HG03521 (cell line): ENCODE measurements at regions not wholly inside any gene's neighbourhood (a gene's known extent, or its start where the extent isn't known, plus 50 kb on each side); places are given as distances from the start of the nearest gene placed in this dataset.

ENCODE experiments used
- ATAC-seq: cut with Tn5 transposase; IDR thresholded peaks from one replicate; pipeline ENCODE4 v1.9.1; 2021; ENCODE audit warnings: mild to moderate bottlenecking, moderate library complexity; ENCODE audit not compliant: unreplicated experiment

GRCh38 chr1:102083192-102083591 lies 86.5 kb upstream of the OLFM3 start:
- no peak for ATAC-seq

GRCh38 chr1:102074874-102075273 lies 78.1 kb upstream of the OLFM3 start:
- no peak for ATAC-seq

- no peak for ATAC-seq
Observed at GRCh38 chr1:102071451-102071850, 74.7 kb upstream of the OLFM3 start.

- ATAC-seq, result no peak
Observed at GRCh38 chr1:102050556-102050955, 53.8 kb upstream of the OLFM3 start.

DNA sequence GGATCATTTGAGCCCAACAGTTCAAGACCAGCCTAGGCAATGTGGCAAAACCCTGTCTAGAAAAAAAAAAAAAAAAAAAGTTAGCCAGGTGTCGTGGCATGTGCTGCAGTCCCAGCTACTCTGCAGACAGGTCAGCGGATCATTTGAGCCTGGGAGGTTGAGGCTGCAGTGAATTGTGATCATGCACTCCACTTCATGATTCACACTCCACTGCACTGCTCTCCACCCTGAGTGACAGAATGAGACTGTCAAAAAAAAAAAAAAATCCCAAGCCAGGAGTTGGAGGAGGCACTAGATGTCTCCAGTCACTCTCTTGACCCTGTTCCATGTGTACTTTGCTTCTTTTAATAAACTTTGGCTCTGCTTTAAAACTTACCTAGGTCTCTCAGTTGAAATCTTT lies 51.0 kb upstream of the OLFM3 start:
- no peak for ATAC-seq
